ENCODE measurements at regions not wholly inside any gene's neighbourhood (a gene's known extent, or its start where the extent isn't known, plus 50 kb on each side); places are given as distances from the start of the nearest gene placed in this dataset.
A peak's percentile ranks its signal among the peaks of the same experiment; 100 is the strongest.

DNA sequence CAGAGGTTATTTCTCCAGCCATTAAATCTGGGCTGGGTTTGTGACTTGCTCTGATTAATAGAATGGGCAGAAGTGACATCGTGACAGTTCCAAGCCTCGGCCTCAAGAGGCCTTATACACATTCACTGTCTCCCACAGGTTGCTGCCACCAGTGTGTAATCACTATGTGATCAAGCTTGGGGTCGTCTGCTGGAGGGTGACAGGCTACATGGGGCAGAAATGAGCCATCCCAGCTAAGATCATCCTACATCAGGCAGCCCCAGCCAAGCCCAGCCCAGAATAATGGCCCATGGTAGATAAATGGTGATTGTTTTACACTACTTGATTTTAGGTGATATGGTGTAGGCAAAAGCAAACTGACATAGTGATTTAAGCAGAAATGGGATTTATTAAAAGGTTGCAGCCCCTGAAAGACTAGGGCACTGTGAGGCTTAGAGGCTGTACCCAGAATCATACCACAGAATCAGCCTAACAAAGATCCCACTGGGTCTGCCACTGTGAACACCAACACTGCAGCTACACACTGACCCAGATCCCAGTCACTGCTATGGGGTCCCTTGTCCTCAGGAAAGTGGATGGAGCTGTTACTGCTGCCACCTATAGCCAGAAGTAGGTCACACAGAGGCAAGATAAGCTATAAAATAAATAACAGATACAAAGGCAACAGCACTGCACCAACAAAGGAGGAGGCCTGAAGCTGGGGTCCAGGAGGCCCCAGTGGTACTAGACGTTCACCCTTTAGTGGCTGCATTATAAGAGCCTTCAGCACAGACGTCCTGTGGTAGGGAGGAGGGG lies 159.6 kb upstream of the RBPJ start:
- no peak for TF ChIP-seq EZH2 (IDR thresholded peaks at IDR 0.05; ENCODE audit: low read depth)
- TF ChIP-seq, protein P1, sequence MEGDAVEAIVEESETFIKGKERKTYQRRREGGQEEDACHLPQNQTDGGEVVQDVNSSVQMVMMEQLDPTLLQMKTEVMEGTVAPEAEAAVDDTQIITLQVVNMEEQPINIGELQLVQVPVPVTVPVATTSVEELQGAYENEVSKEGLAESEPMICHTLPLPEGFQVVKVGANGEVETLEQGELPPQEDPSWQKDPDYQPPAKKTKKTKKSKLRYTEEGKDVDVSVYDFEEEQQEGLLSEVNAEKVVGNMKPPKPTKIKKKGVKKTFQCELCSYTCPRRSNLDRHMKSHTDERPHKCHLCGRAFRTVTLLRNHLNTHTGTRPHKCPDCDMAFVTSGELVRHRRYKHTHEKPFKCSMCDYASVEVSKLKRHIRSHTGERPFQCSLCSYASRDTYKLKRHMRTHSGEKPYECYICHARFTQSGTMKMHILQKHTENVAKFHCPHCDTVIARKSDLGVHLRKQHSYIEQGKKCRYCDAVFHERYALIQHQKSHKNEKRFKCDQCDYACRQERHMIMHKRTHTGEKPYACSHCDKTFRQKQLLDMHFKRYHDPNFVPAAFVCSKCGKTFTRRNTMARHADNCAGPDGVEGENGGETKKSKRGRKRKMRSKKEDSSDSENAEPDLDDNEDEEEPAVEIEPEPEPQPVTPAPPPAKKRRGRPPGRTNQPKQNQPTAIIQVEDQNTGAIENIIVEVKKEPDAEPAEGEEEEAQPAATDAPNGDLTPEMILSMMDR (conservative IDR thresholded peaks at IDR 0.05): peak; percentile 43; the same call in 1 of the 2 replicates

Measured in PC-9 (cell line).